HAP-1 (cell line): ENCODE measurements at regions not wholly inside any gene's neighbourhood (a gene's known extent, or its start where the extent isn't known, plus 50 kb on each side); places are given as distances from the start of the nearest gene placed in this dataset.

Source experiments
- DNase-seq, 2 experiments: peaks; one replicate each; pipeline ENCODE4 v3.0.0-alpha.2; 2016 to 2020; ENCODE audit warnings: low spot score in 2 of 2
- H3K27me3 ChIP-seq: fragments of 250-450 bp; sonication (Bioruptor Pico); 2 replicates; pipeline ENCODE4 v1.5.1; 2020; ENCODE audit warnings: low read depth, mild to moderate bottlenecking, moderate library complexity
- H3K36me3 ChIP-seq: fragments of 250-450 bp; sonication (Bioruptor Pico); replicated peaks from 2 replicates; pipeline ENCODE4 v1.5.1; 2020; ENCODE audit warnings: mild to moderate bottlenecking
- H3K4me1 ChIP-seq: fragments of 250-450 bp; sonication (Bioruptor Pico); 2 replicates; pipeline ENCODE4 v1.5.1; 2020; ENCODE audit warnings: mild to moderate bottlenecking
- H3K4me3 ChIP-seq: fragments of 250-450 bp; sonication (Bioruptor Pico); 2 replicates; pipeline ENCODE4 v1.5.1; 2020; ENCODE audit warnings: mild to moderate bottlenecking, moderate library complexity
- H3K9me3 ChIP-seq: fragments of 250-450 bp; sonication (Bioruptor Pico); 2 replicates; pipeline ENCODE4 v1.5.1; 2020; ENCODE audit warnings: mild to moderate bottlenecking, moderate library complexity
- in situ Hi-C: fragments of 300-500 bp; cut with MboI; formaldehyde crosslinking; loops from 3 replicates; pipeline ENCODE4 v1.14.3; 2020; ENCODE audit warnings: low sequenced_read_pairs, inconsistent platforms, mixed read lengths

- Histone ChIP-seq H3K27me3 (no peaks in the 10 kb centered on the region), H3K9me3 (no peaks in the 10 kb centered on the region), H3K4me1 (no peaks in the 10 kb centered on the region), H3K4me3 (no peak overlapping the region), H3K36me3 (no peaks in the 10 kb centered on the region)
- DNase-seq = no peak
- in situ Hi-C loops = no loop called here
Measured at GRCh38 chr21:28821276-28822122, 171.2 kb downstream of the LTN1 start.

- H3K36me3 ChIP-seq = no peaks in the 10 kb centered on the region
- DNase-seq = no peak
- in situ Hi-C loops = no loop called here
- no peak overlapping the region for H3K4me3 ChIP-seq
- no peaks in the 10 kb centered on the region for H3K4me1 ChIP-seq
- no peaks in the 10 kb centered on the region for H3K9me3 ChIP-seq
- no peaks in the 10 kb centered on the region for H3K27me3 ChIP-seq
Measured at GRCh38 chr21:28818663-28819278, 173.9 kb downstream of the LTN1 start.

- H3K4me3 ChIP-seq = no peak overlapping the region
- no peaks in the 10 kb centered on the region for H3K36me3 ChIP-seq
- H3K9me3 ChIP-seq = no peaks in the 10 kb centered on the region
- H3K4me1 ChIP-seq = no peaks in the 10 kb centered on the region
- H3K27me3 ChIP-seq = no peaks in the 10 kb centered on the region
- no peak for DNase-seq
- in situ Hi-C loops = no loop called here
Measured at GRCh38 chr21:28817871-28818270, 174.8 kb downstream of the LTN1 start.

GRCh38 chr21:28811860-28812259, 180.8 kb downstream of the LTN1 start:
- Histone ChIP-seq H3K4me1 (no peaks in the 10 kb centered on the region), H3K36me3 (no peaks in the 10 kb centered on the region), H3K27me3 (no peaks in the 10 kb centered on the region), H3K9me3 (no peaks in the 10 kb centered on the region), H3K4me3 (no peak overlapping the region)
- DNase-seq = no peak
- in situ Hi-C loops = no loop called here

GRCh38 chr21:28810826-28811524, 181.7 kb downstream of the LTN1 start:
- no peaks in the 10 kb centered on the region for H3K27me3 ChIP-seq
- in situ Hi-C loops = no loop called here
- no peaks in the 10 kb centered on the region for H3K4me1 ChIP-seq
- DNase-seq = no peak
- no peaks in the 10 kb centered on the region for H3K36me3 ChIP-seq
- H3K9me3 ChIP-seq = no peaks in the 10 kb centered on the region
- no peak overlapping the region for H3K4me3 ChIP-seq

- in situ Hi-C loops = no loop called here
- no peaks in the 10 kb centered on the region for H3K9me3 ChIP-seq
- no peak overlapping the region for H3K4me3 ChIP-seq
- no peak for DNase-seq
- no peaks in the 10 kb centered on the region for H3K27me3 ChIP-seq
- H3K36me3 ChIP-seq = no peaks in the 10 kb centered on the region
- H3K4me1 ChIP-seq = no peaks in the 10 kb centered on the region
Measured at GRCh38 chr21:28805885-28806284, 186.8 kb downstream of the LTN1 start.

- in situ Hi-C loops = no loop called here
- Histone ChIP-seq H3K4me1 (no peaks in the 10 kb centered on the region), H3K27me3 (no peaks in the 10 kb centered on the region), H3K36me3 (no peaks in the 10 kb centered on the region), H3K4me3 (no peak overlapping the region), H3K9me3 (no peaks in the 10 kb centered on the region)
- no peak for DNase-seq
Measured at GRCh38 chr21:28804089-28804670, 188.5 kb downstream of the LTN1 start.

- DNase-seq = no peak
- in situ Hi-C loops = no loop called here
Measured at GRCh38 chr21:28801906-28802305, 190.8 kb downstream of the LTN1 start.

GRCh38 chr21:28799926-28800325, 192.8 kb downstream of the LTN1 start:
- no peaks in the 10 kb centered on the region for H3K36me3 ChIP-seq
- no peaks in the 10 kb centered on the region for H3K4me1 ChIP-seq
- H3K4me3 ChIP-seq = no peak overlapping the region
- in situ Hi-C loops = no loop called here
- no peaks in the 10 kb centered on the region for H3K9me3 ChIP-seq
- no peaks in the 10 kb centered on the region for H3K27me3 ChIP-seq
- DNase-seq = no peak

More at GRCh38 chr21:28801906-28802305, 190.8 kb downstream of the LTN1 start:
- H3K9me3 ChIP-seq = no peaks in the 10 kb centered on the region
- H3K27me3 ChIP-seq = no peaks in the 10 kb centered on the region
- no peaks in the 10 kb centered on the region for H3K4me1 ChIP-seq
- no peaks in the 10 kb centered on the region for H3K36me3 ChIP-seq
- no peak overlapping the region for H3K4me3 ChIP-seq

GRCh38 chr21:28798798-28799197, 193.9 kb downstream of the LTN1 start:
- in situ Hi-C loops = no loop called here
- Histone ChIP-seq H3K36me3 (no peaks in the 10 kb centered on the region), H3K9me3 (no peaks in the 10 kb centered on the region), H3K27me3 (no peaks in the 10 kb centered on the region), H3K4me1 (no peaks in the 10 kb centered on the region), H3K4me3 (no peak overlapping the region)
- no peak for DNase-seq

GRCh38 chr21:28795251-28795650, 197.4 kb downstream of the LTN1 start:
- no peak for DNase-seq
- H3K4me3 ChIP-seq = no peak overlapping the region
- H3K36me3 ChIP-seq = no peaks in the 10 kb centered on the region
- no peaks in the 10 kb centered on the region for H3K27me3 ChIP-seq
- in situ Hi-C loops = no loop called here
- no peaks in the 10 kb centered on the region for H3K4me1 ChIP-seq
- no peaks in the 10 kb centered on the region for H3K9me3 ChIP-seq

- in situ Hi-C loops = no loop called here
- H3K9me3 ChIP-seq = no peaks in the 10 kb centered on the region
- H3K27me3 ChIP-seq = no peaks in the 10 kb centered on the region
- H3K4me3 ChIP-seq = no peak overlapping the region
- DNase-seq = no peak
- H3K4me1 ChIP-seq = no peaks in the 10 kb centered on the region
- no peaks in the 10 kb centered on the region for H3K36me3 ChIP-seq
Measured at GRCh38 chr21:28794371-28794851, 198.3 kb downstream of the LTN1 start.

GRCh38 chr21:28793043-28793442, 199.6 kb downstream of the LTN1 start:
- Histone ChIP-seq H3K4me3 (no peak overlapping the region), H3K36me3 (no peaks in the 10 kb centered on the region), H3K4me1 (no peaks in the 10 kb centered on the region), H3K27me3 (no peaks in the 10 kb centered on the region), H3K9me3 (no peaks in the 10 kb centered on the region)
- in situ Hi-C loops = no loop called here
- DNase-seq = no peak
